HUDEP-2 (cell line): ENCODE measurements at regions not wholly inside any gene's neighbourhood (a gene's known extent, or its start where the extent isn't known, plus 50 kb on each side); places are given as distances from the start of the nearest gene placed in this dataset.

Experiments used
- DNase-seq, 76 experiments: peaks; one replicate each; lab custom pipeline; 2025; ENCODE audit not compliant: unreplicated experiment in 76 of 76; lab: John Stamatoyannopoulos, UW

- DNase-seq: no peak
These were observed 902.6 kb downstream of the PDHA2 start for GRCh38 chr4:96742332-96743014.

GRCh38 chr4:96744676-96745075, 904.8 kb downstream of the PDHA2 start:
- no peak for DNase-seq

GRCh38 chr4:96753216-96753615, 913.3 kb downstream of the PDHA2 start:
- no peak for DNase-seq

- no peak for DNase-seq
These were observed 915.9 kb downstream of the PDHA2 start for GRCh38 chr4:96755569-96756484.

- DNase-seq: no peak
These were observed 916.7 kb downstream of the PDHA2 start for GRCh38 chr4:96756584-96756983.

GRCh38 chr4:96763546-96763945, 923.7 kb downstream of the PDHA2 start:
- no peak for DNase-seq

GRCh38 chr4:96766359-96766758, 926.5 kb downstream of the PDHA2 start:
- DNase-seq: no peak

GRCh38 chr4:96767815-96768480, 928.1 kb downstream of the PDHA2 start:
- DNase-seq: peak in 1 of 76 experiments; percentile 3

GRCh38 chr4:96775501-96775900, 935.6 kb downstream of the PDHA2 start:
- DNase-seq: peak in 65 of 76 experiments; percentile 4 to 90 (median 52)

- DNase-seq: no peak
These were observed 937.1 kb downstream of the PDHA2 start for GRCh38 chr4:96776920-96777527.

GRCh38 chr4:96784336-96784735, 944.4 kb downstream of the PDHA2 start:
- DNase-seq: no peak

- DNase-seq: no peak
These were observed 946.4 kb downstream of the PDHA2 start for GRCh38 chr4:96786306-96786705.

- DNase-seq: no peak
These were observed 947.9 kb downstream of the PDHA2 start for GRCh38 chr4:96787766-96788165.

- no peak for DNase-seq
These were observed 969.7 kb downstream of the PDHA2 start for GRCh38 chr4:96809563-96809962.

GRCh38 chr4:96827086-96827485, 987.2 kb downstream of the PDHA2 start:
- DNase-seq: no peak

- no peak for DNase-seq
These were observed 993.9 kb downstream of the PDHA2 start for GRCh38 chr4:96833831-96834230.

GRCh38 chr4:96835991-96836390, 996.1 kb downstream of the PDHA2 start:
- DNase-seq: no peak

GRCh38 chr4:96839441-96839840, 999.5 kb downstream of the PDHA2 start:
- DNase-seq: no peak

- no peak for DNase-seq
These were observed 1001.9 kb downstream of the PDHA2 start for GRCh38 chr4:96841801-96842200.

- DNase-seq: no peak
These were observed 1005.1 kb downstream of the PDHA2 start for GRCh38 chr4:96844858-96845490.
